Heart left ventricle (tissue), 13 donors: ENCODE measurements at regions not wholly inside any gene's neighbourhood (a gene's known extent, or its start where the extent isn't known, plus 50 kb on each side); places are given as distances from the start of the nearest gene placed in this dataset.

Source experiments
- CTCF ChIP-seq, 12 donors: fragments of 200-600 bp; sonication (generic) in 4 of 12; IDR thresholded peaks; one replicate each; pipeline versions ENCODE4 v1.5.0 to v1.8.0; 2018 to 2022; ENCODE audit warnings: antibody characterized with exemption in 12 of 12, mild to moderate bottlenecking in 5 of 12
- POLR2A ChIP-seq, 2 donors: fragments of 450-650 bp; IDR thresholded peaks; one replicate each; pipeline ENCODE4 v1.6.1; 2017; ENCODE audit warnings: antibody characterized with exemption in 2 of 2, mild to moderate bottlenecking in 2 of 2, moderate library complexity in 2 of 2
- donor health status: ischemic (EF 13 %, LVEDD 7.1; RV severe dilation, severe dysfunction).
- donor health status: DM: no; HTN: yes; CAD: no.
- donor health status: DM: no; HTN: no; CAD: no.
- donor health status: ischemic (EF 25% LVEDD 6.9; RV normal size, moderate dysfunction).
- donor health status: ischemic (EF 25% LVEDD 5.7; RV mildly dilated, moderate dysfunction).
- donor health status: ischemic (EF 35%, LVEDD 5.7; RV mildly dilated, moderate dysfunction).
- donor health status: nonischemic (EF 11% LVEDD 7.7; RV severe dilation, severe dysfunction).
- donor health status: DM: yes; HTN: yes; CAD: no.
- donor health status: PGD.
- donor health status: ischemic (EF 29% LVEDD 5.4; RV normal size, mild dysfunction).
- donor health status: nonischemic (EF 23%, LVEDD 6.1; RV moderate dilation, normal function).

DNA sequence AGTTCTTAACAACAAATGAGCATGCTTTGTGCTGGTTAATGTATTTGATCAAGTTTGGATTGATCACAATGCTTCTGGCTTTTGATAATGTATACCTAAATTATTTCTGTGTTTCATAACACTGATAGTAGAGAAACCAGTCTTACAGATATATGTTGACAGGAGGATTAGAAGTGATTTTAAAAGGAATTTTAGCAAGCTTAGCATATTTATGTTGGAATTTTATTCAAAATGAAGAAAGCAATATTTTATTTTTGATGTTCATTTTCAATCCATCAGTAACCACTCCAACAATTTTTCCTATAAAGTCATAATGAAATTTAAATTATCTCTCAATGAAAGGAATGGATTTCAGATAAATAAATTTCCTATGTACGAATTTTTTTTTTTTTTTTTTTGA is 291.8 kb downstream of the HHIPL2 start:
- TF ChIP-seq CTCF (IDR thresholded peaks at IDR 0.05) (no peak), POLR2A (IDR thresholded peaks at IDR 0.05) (no peak)
